Type B pancreatic cell (in vitro differentiated cells): ENCODE measurements at regions not wholly inside any gene's neighbourhood (a gene's known extent, or its start where the extent isn't known, plus 50 kb on each side); places are given as distances from the start of the nearest gene placed in this dataset.

Source experiments
- DNase-seq: peaks from one replicate; pipeline ENCODE4 v3.0.0; 2021; ENCODE audit warnings: mixed read lengths; ENCODE audit not compliant: unreplicated experiment; ENCODE audit errors: extremely low spot score
- H3K27ac Mint-ChIP-seq: 2 replicates; pipeline ENCODE4 v1.8.0; 2021; ENCODE audit warnings: mild to moderate bottlenecking, mixed read lengths
- H3K27me3 Mint-ChIP-seq: 2 replicates; pipeline ENCODE4 v1.8.0; 2021; ENCODE audit warnings: mixed read lengths
- H3K36me3 Mint-ChIP-seq: 2 replicates; pipeline ENCODE4 v1.8.0; 2021; ENCODE audit warnings: mixed read lengths
- H3K4me1 Mint-ChIP-seq: one replicate; pipeline ENCODE4 v1.8.0; 2021; ENCODE audit warnings: mixed read lengths; ENCODE audit not compliant: unreplicated experiment
- H3K4me3 Mint-ChIP-seq: 2 replicates; pipeline ENCODE4 v1.8.0; 2021; ENCODE audit warnings: mild to moderate bottlenecking, mixed read lengths
- H3K9me3 Mint-ChIP-seq: 2 replicates; pipeline ENCODE4 v1.8.0; 2021; ENCODE audit warnings: mixed read lengths
- TF ChIP-seq, protein P1 (sequence below): fragments of 200-600 bp; sonication (generic); conservative IDR thresholded peaks from 2 replicates; pipeline ENCODE4 v1.5.0; 2021; ENCODE audit warnings: antibody characterized with exemption, mild to moderate bottlenecking

DNA sequence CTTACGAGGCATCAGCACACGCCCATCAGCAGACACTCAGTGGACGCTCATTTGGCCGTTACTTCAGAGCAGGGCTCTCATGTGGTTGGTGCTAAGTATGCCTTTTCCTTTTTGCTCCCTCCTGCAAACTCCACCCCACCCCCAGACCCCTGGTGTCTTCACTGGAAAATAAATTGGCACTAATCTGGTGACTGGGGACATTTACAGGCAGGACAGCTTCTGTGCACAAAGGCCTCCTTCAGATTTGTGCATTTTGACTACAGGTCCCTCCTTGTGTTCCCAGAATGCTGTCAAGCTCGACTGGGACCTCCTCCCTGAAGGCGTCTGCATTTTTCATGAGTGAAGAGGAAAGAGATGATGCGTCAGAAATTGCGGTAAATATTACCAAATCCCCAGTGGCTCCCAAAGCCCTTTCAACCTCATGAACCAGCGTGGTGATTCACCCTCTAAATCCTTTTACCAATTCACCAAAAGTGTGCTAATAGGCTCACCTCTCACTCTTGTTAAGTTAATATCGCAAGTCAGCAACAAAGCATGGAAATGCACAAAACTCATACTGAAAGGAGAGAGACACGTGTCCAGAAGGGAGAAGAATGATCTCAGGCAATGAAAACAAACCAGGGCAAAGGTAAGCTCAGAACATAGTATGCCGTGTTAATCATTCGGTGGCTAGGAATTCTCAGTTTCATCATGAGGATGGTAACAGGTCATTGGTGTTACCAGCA is 119.0 kb downstream of the NKX6-1 start:
- no peak for DNase-seq
- H3K4me3 Mint-ChIP-seq = no peak overlapping the region
- peaks cover 44% of the 10 kb centered on the region for H3K27me3 Mint-ChIP-seq
- no peaks in the 10 kb centered on the region for H3K9me3 Mint-ChIP-seq
- H3K27ac Mint-ChIP-seq = no peak overlapping the region
- no peaks in the 10 kb centered on the region for H3K36me3 Mint-ChIP-seq
- TF ChIP-seq, protein P1, sequence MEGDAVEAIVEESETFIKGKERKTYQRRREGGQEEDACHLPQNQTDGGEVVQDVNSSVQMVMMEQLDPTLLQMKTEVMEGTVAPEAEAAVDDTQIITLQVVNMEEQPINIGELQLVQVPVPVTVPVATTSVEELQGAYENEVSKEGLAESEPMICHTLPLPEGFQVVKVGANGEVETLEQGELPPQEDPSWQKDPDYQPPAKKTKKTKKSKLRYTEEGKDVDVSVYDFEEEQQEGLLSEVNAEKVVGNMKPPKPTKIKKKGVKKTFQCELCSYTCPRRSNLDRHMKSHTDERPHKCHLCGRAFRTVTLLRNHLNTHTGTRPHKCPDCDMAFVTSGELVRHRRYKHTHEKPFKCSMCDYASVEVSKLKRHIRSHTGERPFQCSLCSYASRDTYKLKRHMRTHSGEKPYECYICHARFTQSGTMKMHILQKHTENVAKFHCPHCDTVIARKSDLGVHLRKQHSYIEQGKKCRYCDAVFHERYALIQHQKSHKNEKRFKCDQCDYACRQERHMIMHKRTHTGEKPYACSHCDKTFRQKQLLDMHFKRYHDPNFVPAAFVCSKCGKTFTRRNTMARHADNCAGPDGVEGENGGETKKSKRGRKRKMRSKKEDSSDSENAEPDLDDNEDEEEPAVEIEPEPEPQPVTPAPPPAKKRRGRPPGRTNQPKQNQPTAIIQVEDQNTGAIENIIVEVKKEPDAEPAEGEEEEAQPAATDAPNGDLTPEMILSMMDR = no peak
- H3K4me1 Mint-ChIP-seq = no peaks in the 10 kb centered on the region

DNA sequence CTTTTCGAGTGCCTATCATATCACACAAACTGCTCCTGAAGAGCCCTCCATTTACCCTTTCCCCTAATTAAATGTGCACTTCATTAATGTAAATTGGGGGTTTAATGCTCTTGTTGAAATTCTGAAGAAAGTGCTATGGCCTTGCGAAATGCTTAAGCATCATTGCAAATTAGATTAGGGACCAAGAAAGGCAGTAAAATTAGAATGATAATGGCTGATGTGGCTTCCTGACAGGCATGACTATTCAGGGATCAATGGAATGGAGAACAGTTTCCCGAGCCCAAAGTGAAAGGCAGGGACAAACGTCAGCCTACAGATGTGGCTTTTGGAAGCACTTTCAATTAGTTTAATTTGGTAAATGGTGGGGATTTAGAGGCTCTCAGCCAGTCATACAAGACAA is 120.1 kb downstream of the NKX6-1 start:
- no peak for DNase-seq
- no peaks in the 10 kb centered on the region for H3K9me3 Mint-ChIP-seq
- H3K27me3 Mint-ChIP-seq = peaks cover 48% of the 10 kb centered on the region
- H3K36me3 Mint-ChIP-seq = no peaks in the 10 kb centered on the region
- no peak overlapping the region for H3K4me3 Mint-ChIP-seq
- no peak overlapping the region for H3K27ac Mint-ChIP-seq
- no peaks in the 10 kb centered on the region for H3K4me1 Mint-ChIP-seq
- TF ChIP-seq, protein P1 = no peak

DNA sequence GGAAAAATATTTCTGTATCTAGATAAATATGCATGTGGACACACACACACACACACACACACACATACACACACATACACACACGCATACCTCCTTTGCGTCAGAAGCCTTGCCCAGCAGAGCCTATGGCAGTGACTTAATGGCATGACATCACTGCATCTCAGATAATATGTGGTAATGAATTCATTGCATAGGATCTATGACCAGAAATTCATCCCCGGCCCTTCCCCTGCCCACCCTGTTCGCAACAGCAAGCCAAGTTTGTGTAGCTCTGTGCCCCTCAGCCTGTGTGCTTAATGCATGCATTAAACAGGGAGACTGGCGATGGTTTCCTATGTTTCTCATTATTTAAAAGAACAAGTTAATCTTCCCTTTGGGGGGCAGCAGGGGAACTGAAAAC is 120.7 kb downstream of the NKX6-1 start:
- DNase-seq = no peak
- no peaks in the 10 kb centered on the region for H3K36me3 Mint-ChIP-seq
- no peak overlapping the region for H3K27ac Mint-ChIP-seq
- peaks cover 49% of the 10 kb centered on the region for H3K27me3 Mint-ChIP-seq
- TF ChIP-seq, protein P1 = no peak
- no peaks in the 10 kb centered on the region for H3K4me1 Mint-ChIP-seq
- H3K9me3 Mint-ChIP-seq = no peaks in the 10 kb centered on the region
- no peak overlapping the region for H3K4me3 Mint-ChIP-seq

DNA sequence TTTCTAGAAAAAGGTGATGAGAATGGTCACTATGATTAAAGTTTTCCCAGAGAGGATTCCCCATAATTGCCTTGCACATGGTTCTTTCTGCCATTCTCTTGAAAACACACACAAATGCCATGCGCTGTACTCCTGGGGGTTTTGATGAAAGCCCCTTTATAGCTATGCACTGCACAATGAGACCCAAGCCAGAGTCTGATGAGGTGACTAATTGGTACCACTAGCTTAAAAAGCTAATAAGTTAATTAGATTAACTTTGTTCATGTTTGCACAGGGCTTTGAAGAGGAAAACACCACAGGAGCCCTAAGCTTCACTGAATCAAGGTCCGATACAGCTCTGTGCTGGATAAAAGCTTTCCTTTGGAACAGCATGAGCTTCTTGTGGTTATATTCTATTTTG is 132.2 kb downstream of the NKX6-1 start:
- Mint-ChIP-seq H3K27ac (no peak overlapping the region), H3K27me3 (peaks cover 20% of the 10 kb centered on the region), H3K9me3 (no peaks in the 10 kb centered on the region), H3K4me1 (no peaks in the 10 kb centered on the region), H3K4me3 (no peak overlapping the region), H3K36me3 (no peaks in the 10 kb centered on the region)
- DNase-seq = no peak
- TF ChIP-seq, protein P1 = no peak

DNA sequence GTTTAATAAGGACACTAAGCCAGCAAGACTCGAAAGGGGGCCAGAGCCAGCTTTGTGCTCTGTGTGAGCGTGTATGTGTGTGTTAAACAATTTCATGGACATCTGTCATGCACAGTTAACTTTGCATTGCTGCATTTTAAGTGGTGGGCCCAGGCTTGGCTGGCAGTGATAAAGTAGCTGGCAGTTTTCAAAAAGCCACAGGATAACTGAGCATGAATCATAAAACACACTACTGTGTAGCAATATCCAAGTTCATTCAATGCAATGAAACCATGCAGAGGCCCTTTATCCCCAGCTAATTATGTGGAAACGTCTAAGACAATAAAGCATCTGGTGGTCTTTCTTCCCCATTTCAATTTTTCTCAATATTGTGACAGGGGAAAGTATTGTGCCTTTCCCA is 132.9 kb downstream of the NKX6-1 start:
- Mint-ChIP-seq H3K27ac (no peak overlapping the region), H3K4me1 (no peaks in the 10 kb centered on the region), H3K36me3 (no peaks in the 10 kb centered on the region), H3K27me3 (peaks cover 20% of the 10 kb centered on the region), H3K9me3 (no peaks in the 10 kb centered on the region), H3K4me3 (no peak overlapping the region)
- DNase-seq = no peak
- TF ChIP-seq, protein P1 = no peak
